ENCODE measurements at regions not wholly inside any gene's neighbourhood (a gene's known extent, or its start where the extent isn't known, plus 50 kb on each side); places are given as distances from the start of the nearest gene placed in this dataset.

- Histone ChIP-seq H3K27ac (ENCODE audit: low read depth in 2 of 2, low read length in 1 of 2) (no peak overlapping the region), H3K79me2 (ENCODE audit: insufficient read depth) (no peaks in the 10 kb centered on the region), H4K20me1 (ENCODE audit: insufficient read depth) (no peaks in the 10 kb centered on the region), H3K27me3 (ENCODE audit: insufficient read depth) (no peaks in the 10 kb centered on the region; the same call in 1 of the 2 replicates), H3K9ac (no peak overlapping the region), H3K9me3 (no peaks in the 10 kb centered on the region), H3K4me1 (ENCODE audit: control insufficient read depth in 1 of 2, insufficient read depth in 2 of 2, low read depth in 1 of 2, low read length in 1 of 2) (peaks cover 0 to 6% of the 10 kb centered on the region in 2 experiments; a peak in 2 of 4 replicates), H3K4me3 (ENCODE audit: low read depth in 2 of 2, low read length in 1 of 2) (no peak overlapping the region), H3K36me3 (replicated peaks in 1 of 2; ENCODE audit: control insufficient read depth in 1 of 2, insufficient read depth in 2 of 2, low read length in 1 of 2) (no peaks in the 10 kb centered on the region), H3F3A (replicated peaks; ENCODE audit: insufficient read depth) (no peaks in the 10 kb centered on the region), H2AFZ (ENCODE audit: low read depth) (no peak overlapping the region), H3K9me2 (no peaks in the 10 kb centered on the region), H3K4me2 (no peak overlapping the region)
- WGBS (ENCODE audit: low lambda C conversion rate): 10% methylated on average over 1 of the region's 1 CpG
- ChIA-PET POLR2A (no interaction called here), CTCF (no interaction called here)
- TF ChIP-seq RFX5 (IDR thresholded peaks at IDR 0.05; ENCODE audit: low read length) (no peak), NRF1 (IDR thresholded peaks at IDR 0.05; ENCODE audit: low read depth, low read length) (no peak), ELF1 (IDR thresholded peaks at IDR 0.05) (no peak), YY1 (IDR thresholded peaks at IDR 0.05; ENCODE audit: low read depth) (no peak), USF1 (IDR thresholded peaks at IDR 0.05; ENCODE audit: borderline replicate concordance, low read depth) (no peak), NFIC (IDR thresholded peaks at IDR 0.05; ENCODE audit: borderline replicate concordance) (no peak), EZH2phosphoT487 (IDR thresholded peaks at IDR 0.05; ENCODE audit: borderline replicate concordance, low read depth) (no peak)
- DNase-seq: no peak
Measured at GRCh38 chr3:69538281-69538680, 152.4 kb upstream of the FRMD4B start.

GRCh38 chr3:69536306-69537020 lies 150.6 kb upstream of the FRMD4B start:
- ChIA-PET POLR2A (no interaction called here), CTCF (interaction anchor here (1.7 kb wide), 1 partner anchor 127 kb away, joined by 5 read pairs; no protein-coding TSS in a partner anchor)
- Histone ChIP-seq H3K4me3 (ENCODE audit: low read depth in 2 of 2, low read length in 1 of 2) (no peak overlapping the region), H3K27me3 (ENCODE audit: insufficient read depth) (no peaks in the 10 kb centered on the region; the same call in 1 of the 2 replicates), H3F3A (replicated peaks; ENCODE audit: insufficient read depth) (no peaks in the 10 kb centered on the region), H3K4me2 (no peak overlapping the region), H3K36me3 (replicated peaks in 1 of 2; ENCODE audit: control insufficient read depth in 1 of 2, insufficient read depth in 2 of 2, low read length in 1 of 2) (no peaks in the 10 kb centered on the region), H2AFZ (ENCODE audit: low read depth) (no peak overlapping the region), H3K79me2 (ENCODE audit: insufficient read depth) (no peaks in the 10 kb centered on the region), H3K9me2 (no peaks in the 10 kb centered on the region), H3K9ac (no peak overlapping the region), H3K9me3 (no peaks in the 10 kb centered on the region), H3K4me1 (ENCODE audit: control insufficient read depth in 1 of 2, insufficient read depth in 2 of 2, low read depth in 1 of 2, low read length in 1 of 2) (peaks cover 0 to 23% of the 10 kb centered on the region in 2 experiments; a peak in 2 of 4 replicates), H4K20me1 (ENCODE audit: insufficient read depth) (no peaks in the 10 kb centered on the region), H3K27ac (ENCODE audit: low read depth in 2 of 2, low read length in 1 of 2) (no peak overlapping the region)
- 70% methylated on average over 17 of the region's 19 CpGs for WGBS (ENCODE audit: low lambda C conversion rate)
- no peak for DNase-seq
- TF ChIP-seq RXRA (IDR thresholded peaks at IDR 0.05; ENCODE audit: borderline replicate concordance, low read depth): no peak
- no peak for TF ChIP-seq ELF1 (IDR thresholded peaks at IDR 0.05)
- TF ChIP-seq, protein P1, sequence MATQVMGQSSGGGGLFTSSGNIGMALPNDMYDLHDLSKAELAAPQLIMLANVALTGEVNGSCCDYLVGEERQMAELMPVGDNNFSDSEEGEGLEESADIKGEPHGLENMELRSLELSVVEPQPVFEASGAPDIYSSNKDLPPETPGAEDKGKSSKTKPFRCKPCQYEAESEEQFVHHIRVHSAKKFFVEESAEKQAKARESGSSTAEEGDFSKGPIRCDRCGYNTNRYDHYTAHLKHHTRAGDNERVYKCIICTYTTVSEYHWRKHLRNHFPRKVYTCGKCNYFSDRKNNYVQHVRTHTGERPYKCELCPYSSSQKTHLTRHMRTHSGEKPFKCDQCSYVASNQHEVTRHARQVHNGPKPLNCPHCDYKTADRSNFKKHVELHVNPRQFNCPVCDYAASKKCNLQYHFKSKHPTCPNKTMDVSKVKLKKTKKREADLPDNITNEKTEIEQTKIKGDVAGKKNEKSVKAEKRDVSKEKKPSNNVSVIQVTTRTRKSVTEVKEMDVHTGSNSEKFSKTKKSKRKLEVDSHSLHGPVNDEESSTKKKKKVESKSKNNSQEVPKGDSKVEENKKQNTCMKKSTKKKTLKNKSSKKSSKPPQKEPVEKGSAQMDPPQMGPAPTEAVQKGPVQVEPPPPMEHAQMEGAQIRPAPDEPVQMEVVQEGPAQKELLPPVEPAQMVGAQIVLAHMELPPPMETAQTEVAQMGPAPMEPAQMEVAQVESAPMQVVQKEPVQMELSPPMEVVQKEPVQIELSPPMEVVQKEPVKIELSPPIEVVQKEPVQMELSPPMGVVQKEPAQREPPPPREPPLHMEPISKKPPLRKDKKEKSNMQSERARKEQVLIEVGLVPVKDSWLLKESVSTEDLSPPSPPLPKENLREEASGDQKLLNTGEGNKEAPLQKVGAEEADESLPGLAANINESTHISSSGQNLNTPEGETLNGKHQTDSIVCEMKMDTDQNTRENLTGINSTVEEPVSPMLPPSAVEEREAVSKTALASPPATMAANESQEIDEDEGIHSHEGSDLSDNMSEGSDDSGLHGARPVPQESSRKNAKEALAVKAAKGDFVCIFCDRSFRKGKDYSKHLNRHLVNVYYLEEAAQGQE (IDR thresholded peaks at IDR 0.05; ENCODE audit: low read depth, low read length): no peak
- no peak for TF ChIP-seq MEF2A (IDR thresholded peaks at IDR 0.05; ENCODE audit: borderline replicate concordance, low read depth)
- no peak for TF ChIP-seq YY1 (IDR thresholded peaks at IDR 0.05; ENCODE audit: low read depth)
- TF ChIP-seq, protein P2, sequence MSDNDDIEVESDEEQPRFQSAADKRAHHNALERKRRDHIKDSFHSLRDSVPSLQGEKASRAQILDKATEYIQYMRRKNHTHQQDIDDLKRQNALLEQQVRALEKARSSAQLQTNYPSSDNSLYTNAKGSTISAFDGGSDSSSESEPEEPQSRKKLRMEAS (IDR thresholded peaks at IDR 0.05; ENCODE audit: low read depth): no peak
- TF ChIP-seq RAD21 (IDR thresholded peaks at IDR 0.05; ENCODE audit: low read length): no peak
- no peak for TF ChIP-seq CTCF (IDR thresholded peaks at IDR 0.05)
- TF ChIP-seq FOSL2 (IDR thresholded peaks at IDR 0.05; ENCODE audit: borderline replicate concordance, low read depth): no peak
- TF ChIP-seq FOXM1 (IDR thresholded peaks at IDR 0.05; ENCODE audit: low read depth): no peak
- no peak for TF ChIP-seq EP300 (IDR thresholded peaks at IDR 0.05; ENCODE audit: borderline replicate concordance in 1 of 2, low read depth in 1 of 2, low read length in 1 of 2)
- no peak for TF ChIP-seq RCOR1 (IDR thresholded peaks at IDR 0.05; ENCODE audit: low read length)
- no peak for TF ChIP-seq USF1 (IDR thresholded peaks at IDR 0.05; ENCODE audit: borderline replicate concordance, low read depth)
- no peak for TF ChIP-seq SIN3A (IDR thresholded peaks at IDR 0.05; ENCODE audit: borderline replicate concordance, low read depth, low read length)
- TF ChIP-seq USF2 (IDR thresholded peaks at IDR 0.05; ENCODE audit: borderline replicate concordance, low read depth, low read length): no peak

All from SK-N-SH (cell line).